Fibroblast of lung (primary cell): ENCODE measurements at regions not wholly inside any gene's neighbourhood (a gene's known extent, or its start where the extent isn't known, plus 50 kb on each side); places are given as distances from the start of the nearest gene placed in this dataset.

Experiments used
- CTCF ChIP-seq, 2 donors: IDR thresholded peaks in 1 of 2; conservative IDR thresholded peaks in 1 of 2; 1 replicate in 1 of 2; 2 replicates in 1 of 2; pipeline ENCODE4 v1.5.1; 2011 to 2012; ENCODE audit warnings: low read length in 2 of 2, control low read depth in 1 of 2, inconsistent platforms in 1 of 2, low read depth in 1 of 2, mild to moderate bottlenecking in 1 of 2
- EZH2 ChIP-seq: IDR thresholded peaks from 2 replicates; pipeline ENCODE4 v1.5.1; 2012; ENCODE audit warnings: low read length, control low read depth, mild to moderate bottlenecking; ENCODE audit errors: missing control alignments

- TF ChIP-seq CTCF (conservative IDR thresholded peaks at IDR 0.05 in 1 of 2, IDR thresholded peaks at IDR 0.05 in 1 of 2; ENCODE audit: low read depth in 1 of 2, low read length in 2 of 2) (no peak), EZH2 (no peak)
Observed at GRCh38 chr9:111152614-111153406, 114.5 kb upstream of the LPAR1 start.
